ENCODE measurements at regions not wholly inside any gene's neighbourhood (a gene's known extent, or its start where the extent isn't known, plus 50 kb on each side); places are given as distances from the start of the nearest gene placed in this dataset.

GRCh38 chr4:185893500-185893899 is 81.5 kb upstream of the SORBS2 start:
- DNase-seq (ENCODE audit: low read depth): no peak

- DNase-seq (ENCODE audit: low read depth): no peak
Observed at GRCh38 chr4:185894481-185894880, 82.5 kb upstream of the SORBS2 start.

- no peak for DNase-seq (ENCODE audit: low read depth)
Observed at GRCh38 chr4:185895351-185895750, 83.4 kb upstream of the SORBS2 start.

DNA sequence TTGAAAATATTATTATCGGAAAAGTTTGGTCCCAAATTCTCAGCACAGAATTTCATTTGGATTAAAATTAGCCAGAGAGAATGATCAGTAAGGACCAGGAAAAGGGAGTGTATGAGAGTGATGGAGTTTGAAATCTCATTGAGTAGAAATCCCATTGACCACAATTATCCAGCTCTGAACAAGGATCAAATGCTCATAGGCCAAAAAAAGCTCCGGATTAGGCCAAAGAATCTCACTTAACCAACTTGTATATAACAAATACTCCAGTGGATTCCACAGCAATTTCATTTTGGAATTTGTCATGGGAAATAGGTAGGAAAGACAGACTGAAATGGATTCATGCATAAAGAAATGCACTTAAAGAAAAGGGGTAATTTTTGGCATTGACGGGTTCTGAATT is 83.9 kb upstream of the SORBS2 start:
- no peak for DNase-seq (ENCODE audit: low read depth)

GRCh38 chr4:185896817-185897488 is 85.0 kb upstream of the SORBS2 start:
- DNase-seq (ENCODE audit: low read depth): no peak

- DNase-seq (ENCODE audit: low read depth): no peak
Observed at GRCh38 chr4:185898413-185898812, 86.4 kb upstream of the SORBS2 start.

DNA sequence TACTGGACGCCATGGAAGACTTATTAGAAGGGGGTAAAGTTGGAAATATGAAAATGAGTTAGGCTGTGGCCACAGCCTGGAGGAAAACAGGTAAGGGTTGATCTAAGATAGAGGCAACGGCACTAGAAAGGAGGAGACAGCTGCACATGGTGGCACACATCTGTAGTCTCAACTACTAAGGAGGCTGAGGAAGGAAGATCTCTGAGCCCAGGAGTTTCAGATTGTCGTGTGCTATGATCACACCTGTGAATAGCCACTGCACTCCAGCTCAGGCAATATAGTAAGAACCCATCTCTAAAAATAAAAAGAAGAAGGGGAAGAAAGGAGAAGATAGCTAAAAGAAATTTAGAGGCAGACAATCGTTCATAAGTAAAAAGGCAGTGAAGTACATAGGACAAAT is 87.8 kb upstream of the SORBS2 start:
- no peak for DNase-seq (ENCODE audit: low read depth)

GRCh38 chr4:185902654-185903053 is 90.7 kb upstream of the SORBS2 start:
- peak; percentile 12 for DNase-seq (ENCODE audit: low read depth)

GRCh38 chr4:185903205-185903604 is 91.2 kb upstream of the SORBS2 start:
- no peak for DNase-seq (ENCODE audit: low read depth)

- DNase-seq (ENCODE audit: low read depth): no peak
Observed at GRCh38 chr4:185904381-185904780, 92.4 kb upstream of the SORBS2 start.

DNA sequence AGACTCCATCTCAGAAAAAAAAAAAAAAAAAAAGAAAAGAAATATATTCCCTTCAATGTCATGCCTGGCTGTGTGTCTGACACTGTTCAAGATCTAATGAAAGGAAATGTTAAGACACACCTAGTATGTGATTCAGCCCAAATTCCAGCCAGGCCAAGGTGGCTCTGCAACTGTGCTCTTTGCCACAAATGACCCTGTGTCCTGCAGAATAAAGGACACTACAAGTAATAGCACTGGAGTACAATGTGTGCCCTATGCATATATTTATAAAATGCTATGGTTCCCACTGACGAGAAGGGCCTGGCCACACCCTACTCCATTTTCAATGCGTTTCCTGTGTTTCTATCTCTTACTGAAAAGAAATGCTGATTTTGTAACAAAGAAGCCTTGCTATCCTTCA is 98.0 kb upstream of the SORBS2 start:
- DNase-seq (ENCODE audit: low read depth): no peak

- DNase-seq (ENCODE audit: low read depth): no peak
Observed at GRCh38 chr4:185911556-185912064, 99.6 kb upstream of the SORBS2 start.

DNA sequence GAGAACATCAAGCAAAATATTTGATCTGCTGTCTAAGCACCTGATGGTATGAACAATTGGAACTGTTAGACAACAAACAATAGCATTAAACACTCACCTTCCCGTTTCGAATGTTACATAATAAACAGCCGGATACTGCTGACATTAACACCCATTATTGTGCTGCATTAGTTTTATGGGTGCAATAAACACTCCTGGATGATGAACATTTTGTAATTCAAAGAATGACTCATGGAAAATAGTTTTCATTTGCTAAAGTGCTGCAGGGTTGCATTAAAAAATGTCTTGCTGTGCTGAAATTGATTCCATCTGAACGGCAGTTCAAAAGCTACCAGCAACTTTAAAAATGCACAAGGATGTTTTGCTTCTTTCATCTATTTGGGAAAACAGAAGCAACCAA is 100.8 kb upstream of the SORBS2 start:
- peak; percentile 18 for DNase-seq (ENCODE audit: low read depth)

- peak; percentile 37 for DNase-seq (ENCODE audit: low read depth)
Observed at GRCh38 chr4:185914583-185915199, 102.7 kb upstream of the SORBS2 start.

DNA sequence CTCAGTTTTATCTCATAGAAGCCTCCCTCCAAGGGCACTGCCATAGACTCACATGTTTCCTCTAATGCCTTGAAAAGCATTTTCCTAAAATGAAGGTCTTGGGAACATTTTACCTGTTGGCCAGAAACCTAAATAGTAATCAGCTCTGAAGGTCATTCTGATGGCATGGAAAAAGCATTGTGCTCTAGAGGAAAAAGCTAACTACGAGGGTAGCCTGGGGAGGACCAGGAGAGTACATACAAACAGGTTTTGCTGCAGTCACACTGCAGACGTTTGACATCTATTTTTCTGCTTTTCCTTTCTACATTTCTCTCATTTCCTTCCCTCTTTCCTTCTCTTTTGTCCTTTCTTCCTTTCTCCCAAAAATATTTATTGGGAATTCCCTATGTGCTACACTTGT is 103.3 kb upstream of the SORBS2 start:
- DNase-seq (ENCODE audit: low read depth): no peak

- DNase-seq (ENCODE audit: low read depth): no peak
Observed at GRCh38 chr4:185915817-185916216, 103.8 kb upstream of the SORBS2 start.

DNA sequence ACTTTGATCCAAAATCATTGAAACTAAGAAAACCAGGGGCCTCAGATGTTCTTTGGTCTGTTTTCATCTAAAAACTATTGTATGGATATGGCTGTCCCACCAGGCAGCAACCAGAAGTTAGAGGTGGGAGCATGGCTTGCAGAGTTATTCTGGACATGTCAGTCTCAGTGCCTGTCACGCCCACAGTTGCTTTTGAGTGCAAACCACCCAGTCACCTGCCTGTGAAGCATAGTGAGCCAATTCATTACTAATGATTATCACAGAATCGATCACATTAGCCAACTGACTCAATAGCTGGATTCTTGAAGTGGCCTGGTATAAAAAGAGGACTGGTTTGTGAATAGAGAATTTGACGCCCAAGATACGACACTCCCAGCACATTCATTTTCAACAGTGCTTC is 104.2 kb upstream of the SORBS2 start:
- DNase-seq (ENCODE audit: low read depth): no peak

- DNase-seq (ENCODE audit: low read depth): no peak
Observed at GRCh38 chr4:185916683-185917082, 104.7 kb upstream of the SORBS2 start.

DNA sequence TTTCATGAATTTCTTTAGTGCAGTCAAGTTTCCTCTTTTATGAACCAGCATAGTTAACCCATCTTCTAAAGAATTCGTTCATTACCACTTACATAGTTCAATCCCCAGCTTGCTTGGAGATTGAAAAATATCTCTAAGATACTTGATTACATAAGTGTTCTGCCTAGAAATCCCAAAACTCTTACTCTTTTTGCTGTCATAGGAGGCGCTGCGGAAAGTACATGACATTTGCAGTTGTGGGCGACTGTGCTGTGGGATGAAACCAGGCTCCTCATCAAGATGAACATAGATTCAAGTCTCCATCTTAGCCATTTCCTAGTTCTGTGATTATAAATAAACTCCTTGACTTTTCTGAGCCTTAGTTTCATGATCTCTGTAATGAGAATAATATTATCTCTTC is 107.1 kb upstream of the SORBS2 start:
- no peak for DNase-seq (ENCODE audit: low read depth)

GRCh38 chr4:185920171-185920570 is 108.2 kb upstream of the SORBS2 start:
- no peak for DNase-seq (ENCODE audit: low read depth)

GRCh38 chr4:185920691-185921260 is 108.8 kb upstream of the SORBS2 start:
- DNase-seq (ENCODE audit: low read depth): no peak

DNA sequence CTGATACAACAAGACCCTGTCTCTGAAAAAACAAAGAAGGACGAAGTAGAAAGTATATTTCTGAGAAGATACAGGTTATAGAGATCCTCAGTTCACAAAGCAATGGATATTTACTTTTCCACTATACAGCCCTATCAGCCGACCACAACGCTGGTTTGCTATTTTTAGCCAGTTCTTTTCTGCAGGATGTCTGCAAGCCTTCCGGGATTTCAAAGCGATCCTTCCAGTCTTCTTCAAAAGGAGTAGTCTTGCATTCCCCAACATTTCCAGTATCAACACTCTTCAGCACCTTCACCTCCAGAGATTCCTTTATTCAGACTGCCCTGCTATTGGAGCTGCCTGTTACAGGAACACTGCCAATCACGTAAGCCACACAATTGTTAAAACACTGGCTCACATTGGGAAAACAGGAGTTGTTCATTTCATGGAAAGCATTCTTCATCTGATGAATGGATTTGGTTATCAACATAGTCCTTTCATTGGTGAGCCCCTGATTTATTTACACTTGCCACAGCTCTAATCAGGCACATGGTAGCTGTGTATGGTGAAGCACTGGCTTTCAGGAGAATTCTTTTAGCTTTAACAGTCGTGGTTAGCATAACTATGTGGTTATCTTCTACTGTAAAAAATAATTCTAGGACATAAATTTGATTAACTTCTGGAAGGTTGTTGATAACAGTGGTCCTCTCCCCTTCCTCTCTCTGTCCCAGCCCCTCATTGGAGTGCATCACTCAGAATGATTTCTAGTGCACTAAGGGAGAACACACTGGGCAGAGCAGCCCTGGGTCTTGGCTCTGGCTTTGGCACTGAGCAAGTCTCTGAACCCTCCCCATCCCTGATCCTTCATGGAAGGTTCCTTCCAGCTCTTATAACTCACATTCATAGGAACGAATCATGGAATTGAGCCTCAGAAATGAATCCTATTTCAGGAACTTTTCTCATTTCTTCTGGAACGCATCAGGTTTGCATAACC is 109.9 kb upstream of the SORBS2 start:
- no peak for DNase-seq (ENCODE audit: low read depth)
